ENCODE measurements at regions not wholly inside any gene's neighbourhood (a gene's known extent, or its start where the extent isn't known, plus 50 kb on each side); places are given as distances from the start of the nearest gene placed in this dataset.
A peak's percentile ranks its signal among the peaks of the same experiment; 100 is the strongest.

GRCh38 chr4:124017185-124017785 lies 620.7 kb downstream of the SPRY1 start:
- DNase-seq: no peak

DNA sequence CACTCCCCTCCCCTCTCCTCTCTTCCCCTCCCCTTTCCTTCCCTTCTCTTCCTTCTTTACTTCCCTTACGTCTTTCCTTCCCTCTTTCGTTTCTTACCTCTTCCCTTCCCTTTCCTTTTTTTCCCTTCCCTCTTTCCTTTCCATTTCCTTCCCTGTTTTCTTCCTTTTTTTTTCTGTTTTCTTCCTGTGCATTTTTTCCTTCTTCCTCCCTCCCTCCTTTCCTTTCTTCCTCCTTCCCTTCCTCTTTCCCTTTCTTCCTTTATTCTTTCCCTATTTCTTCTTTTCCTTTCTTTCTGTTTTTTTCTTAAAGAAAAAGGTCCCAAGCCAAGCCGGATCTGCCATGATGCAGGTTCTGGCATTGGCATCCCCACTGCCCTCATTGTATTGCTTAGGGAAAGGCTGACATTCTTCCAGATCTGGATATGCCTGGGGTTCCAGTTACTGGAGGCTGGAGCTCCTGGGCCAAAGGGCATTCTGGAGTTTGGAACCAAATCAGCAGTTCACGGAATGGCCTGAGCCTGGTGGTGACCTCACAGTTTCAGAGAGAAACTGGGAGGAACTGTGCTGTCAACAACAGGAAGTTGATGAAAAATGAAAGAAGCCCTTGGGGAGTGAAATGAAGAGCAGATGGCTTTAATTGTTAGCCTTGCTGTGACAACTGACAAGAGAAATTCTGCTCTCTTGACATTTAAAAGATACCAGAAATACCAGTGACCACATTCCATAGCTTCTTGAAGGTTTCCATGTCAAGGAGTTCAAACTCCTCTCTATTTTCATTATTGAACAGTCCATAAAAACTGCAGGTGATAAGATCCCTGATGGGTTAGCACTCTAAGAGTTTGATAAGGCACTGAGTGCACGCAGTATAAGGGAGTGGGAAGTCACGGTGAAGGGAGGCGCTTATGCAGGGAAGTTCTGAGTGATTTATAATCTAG lies 622.1 kb downstream of the SPRY1 start:
- peak; percentile 36 for DNase-seq

- DNase-seq: no peak
Measured at GRCh38 chr4:124019749-124020549, 623.4 kb downstream of the SPRY1 start.

DNA sequence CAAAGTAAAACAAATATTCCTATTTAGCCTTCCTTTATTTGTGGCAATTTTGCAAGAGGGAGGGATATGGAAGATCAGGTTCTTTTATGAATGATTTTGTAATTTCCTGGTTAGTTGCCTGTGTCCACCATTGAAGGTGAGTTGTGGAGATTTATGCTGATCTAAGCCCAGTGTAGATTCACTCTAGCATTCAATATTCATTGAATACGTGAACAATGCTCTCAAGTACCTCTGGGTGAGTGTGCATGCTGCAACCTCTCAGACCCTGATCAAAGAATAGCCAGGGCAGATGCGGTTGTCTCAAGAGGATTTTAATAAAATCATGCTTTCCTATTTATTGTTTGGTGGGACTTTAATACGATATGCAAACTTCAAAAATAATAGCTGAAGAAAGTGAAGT lies 628.4 kb downstream of the SPRY1 start:
- no peak for DNase-seq

DNA sequence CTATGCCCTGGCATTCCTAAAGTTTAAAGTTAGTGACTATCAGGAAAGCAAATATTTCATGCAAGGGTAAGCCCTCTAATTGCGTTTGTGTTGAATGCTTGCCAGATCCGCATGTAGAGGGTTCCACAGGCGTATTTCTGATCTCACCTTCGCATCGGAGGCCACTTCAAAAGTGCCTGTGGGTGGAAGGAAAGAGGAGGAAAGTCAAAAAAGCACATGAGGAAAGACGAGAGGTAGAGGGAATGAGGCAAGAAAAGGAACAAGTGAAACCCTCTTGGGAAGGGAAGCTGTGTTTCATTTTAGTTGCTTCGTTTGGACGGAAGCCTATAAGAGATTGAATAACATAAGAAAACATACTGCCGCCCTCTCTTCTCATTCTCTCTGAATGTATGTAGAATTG lies 628.8 kb downstream of the SPRY1 start:
- DNase-seq: no peak

DNA sequence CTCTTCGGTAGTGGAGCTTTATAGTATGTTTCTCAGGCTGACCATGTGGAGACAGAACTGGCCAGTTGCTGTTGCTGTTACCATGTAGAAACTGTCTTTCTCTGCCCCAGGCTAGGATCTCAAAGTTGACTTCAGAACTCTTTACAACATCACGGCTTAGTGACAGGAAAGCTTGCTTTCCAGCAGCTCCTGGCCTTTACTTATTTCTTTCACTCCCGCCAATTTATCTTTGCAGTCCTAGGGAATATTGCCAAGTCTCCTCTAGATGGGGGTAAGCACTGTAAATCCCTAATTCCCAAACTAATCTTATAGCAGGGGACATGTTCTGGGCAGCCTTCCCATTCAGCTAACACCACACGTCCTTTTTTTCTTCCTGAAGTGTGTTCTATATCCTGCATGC lies 631.6 kb downstream of the SPRY1 start:
- no peak for DNase-seq

DNA sequence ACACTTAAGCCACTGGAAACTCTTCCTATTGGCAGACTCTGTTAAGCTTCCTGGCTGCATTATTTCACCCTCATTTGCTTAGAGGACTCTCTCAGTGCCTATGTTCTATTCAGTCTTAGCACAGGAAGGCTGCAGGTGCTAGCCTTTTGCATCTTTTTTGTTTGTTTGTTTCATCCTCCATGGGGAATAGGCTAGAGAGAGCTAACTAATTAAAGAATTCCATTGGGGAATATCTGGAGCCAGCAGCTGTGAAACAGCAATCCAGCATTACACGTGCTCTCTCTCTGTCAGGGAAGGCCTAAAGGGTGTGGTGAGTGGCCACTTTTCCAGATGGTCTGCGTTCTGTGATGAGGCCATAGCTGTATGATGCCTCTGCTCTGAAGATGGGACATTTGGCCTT lies 633.6 kb downstream of the SPRY1 start:
- DNase-seq: no peak

DNA sequence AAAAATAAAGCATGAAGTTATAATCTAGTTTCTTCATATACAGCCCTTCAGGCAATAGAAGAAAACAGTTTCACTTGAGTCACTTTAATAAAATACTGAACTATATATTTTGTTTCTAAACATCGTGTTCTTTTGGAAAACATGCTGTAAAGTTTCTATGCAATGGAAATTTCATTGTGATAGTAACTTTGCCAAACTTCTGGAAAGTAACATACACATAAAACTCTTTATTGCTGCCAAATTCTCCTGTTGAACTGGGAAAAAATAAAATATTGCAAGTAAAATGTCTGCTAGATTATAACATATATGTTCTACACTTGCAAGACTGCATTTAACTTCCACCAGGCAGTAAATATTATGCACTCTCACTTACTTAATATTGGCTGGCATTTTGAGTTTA lies 635.4 kb downstream of the SPRY1 start:
- DNase-seq: no peak

GRCh38 chr4:124035364-124036041 lies 638.9 kb downstream of the SPRY1 start:
- DNase-seq: no peak

GRCh38 chr4:124037236-124037635 lies 640.6 kb downstream of the SPRY1 start:
- DNase-seq: no peak

DNA sequence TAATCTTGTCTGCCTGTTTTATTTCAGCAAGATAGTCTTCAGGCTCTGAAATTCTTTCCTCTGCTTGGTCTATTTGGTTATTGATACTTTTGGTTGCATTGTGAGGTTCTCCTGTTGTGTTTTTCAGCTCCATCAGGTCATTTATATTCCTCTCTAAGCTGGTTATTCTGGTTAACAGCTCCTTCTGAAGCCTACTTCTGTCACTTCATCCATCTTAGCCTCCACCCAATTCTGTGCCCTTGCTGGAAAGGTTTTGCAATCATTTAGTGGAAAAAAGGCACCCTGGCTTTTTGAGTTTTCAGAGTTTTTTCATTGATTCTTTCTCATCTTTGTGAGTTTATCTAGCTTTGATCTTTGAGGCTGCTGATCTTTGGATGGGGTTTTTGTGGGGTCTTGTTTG lies 647.7 kb downstream of the SPRY1 start:
- no peak for DNase-seq

GRCh38 chr4:124044867-124045266 lies 648.3 kb downstream of the SPRY1 start:
- no peak for DNase-seq

DNA sequence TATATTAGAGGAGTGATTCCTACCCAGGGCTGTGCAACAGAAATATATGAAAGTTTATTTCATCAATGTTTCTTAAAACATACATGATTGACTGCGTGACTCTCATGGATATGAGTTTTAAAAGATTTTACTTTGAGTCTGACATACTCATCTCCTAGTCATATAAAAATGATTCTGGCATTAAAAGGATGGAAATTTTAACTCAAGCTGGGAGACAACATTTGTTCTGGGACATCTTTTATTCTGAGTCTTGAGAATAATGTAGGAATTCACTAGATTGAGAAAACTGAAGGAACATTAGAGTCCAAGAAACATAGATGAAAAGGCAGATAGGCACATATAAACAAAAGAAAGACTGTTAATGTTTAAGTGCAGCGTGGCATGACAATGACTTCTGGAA lies 649.6 kb downstream of the SPRY1 start:
- DNase-seq: no peak

GRCh38 chr4:124053872-124054538 lies 657.4 kb downstream of the SPRY1 start:
- DNase-seq: no peak

GRCh38 chr4:124055336-124055735 lies 657.2 kb downstream of the ANKRD50 start:
- DNase-seq: peak; percentile 1

- no peak for DNase-seq
Measured at GRCh38 chr4:124055896-124056295, 656.6 kb downstream of the ANKRD50 start.

- DNase-seq: peak; percentile 54
Measured at GRCh38 chr4:124060261-124060918, 652.1 kb downstream of the ANKRD50 start.

DNA sequence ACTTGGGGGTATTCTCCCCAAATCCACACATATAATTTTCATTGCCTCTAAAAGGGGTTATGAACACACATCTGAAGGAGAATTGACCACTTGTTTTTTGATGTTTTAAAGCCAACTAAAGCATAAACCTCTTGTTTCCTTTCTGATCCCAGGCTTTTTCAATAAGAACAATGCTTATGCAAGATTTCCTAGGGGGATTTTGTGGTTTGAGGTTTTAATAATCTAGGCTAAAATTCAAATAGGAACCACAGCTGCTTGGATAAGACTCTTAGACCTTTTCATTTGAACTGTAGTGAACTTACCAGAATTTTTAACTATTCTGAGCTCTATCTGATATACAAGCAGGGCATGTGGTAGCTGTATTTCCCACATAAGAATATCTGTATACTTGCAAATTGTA lies 651.1 kb downstream of the ANKRD50 start:
- DNase-seq: peak; percentile 31

- no peak for DNase-seq
Measured at GRCh38 chr4:124065422-124065821, 647.1 kb downstream of the ANKRD50 start.

DNA sequence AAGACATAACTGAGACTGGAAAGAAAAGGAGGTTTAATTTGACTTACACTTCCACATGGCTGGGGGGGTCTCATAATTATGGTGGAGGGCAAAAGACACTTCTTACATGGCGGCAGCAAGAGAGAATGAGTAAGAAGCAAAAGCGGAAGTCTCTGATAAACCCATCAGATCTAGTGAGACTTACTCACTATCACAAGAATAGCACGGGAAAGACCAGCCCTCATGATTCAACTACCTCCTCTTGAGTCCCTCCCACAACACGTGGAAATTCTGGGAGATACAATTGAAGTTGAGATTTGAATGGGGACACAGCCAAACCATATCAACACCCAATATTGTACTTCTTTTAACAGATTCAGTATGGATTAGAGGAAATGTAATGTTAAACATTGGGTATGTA lies 646.6 kb downstream of the ANKRD50 start:
- no peak for DNase-seq

DNA sequence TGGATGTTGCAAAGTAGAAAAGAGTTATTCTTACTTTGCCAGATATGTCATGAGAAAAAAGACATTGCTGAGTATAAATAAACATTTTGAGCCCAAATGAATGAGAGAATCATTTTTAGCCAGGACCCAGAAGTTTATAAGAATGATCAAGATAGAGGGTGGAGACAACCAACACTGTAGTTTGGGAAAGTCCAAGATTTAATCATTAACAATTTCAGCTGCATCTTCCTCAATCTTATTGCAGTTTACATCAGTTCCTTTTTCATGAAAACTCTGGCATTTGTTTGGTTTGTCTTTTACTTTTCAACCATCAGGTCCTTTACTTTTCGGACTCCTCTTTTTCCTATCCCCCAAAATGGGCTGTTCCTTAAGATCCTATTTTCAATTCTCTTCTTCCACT lies 645.9 kb downstream of the ANKRD50 start:
- DNase-seq: no peak

GRCh38 chr4:124067046-124067445 lies 645.5 kb downstream of the ANKRD50 start:
- no peak for DNase-seq
